ENCODE measurements at regions not wholly inside any gene's neighbourhood (a gene's known extent, or its start where the extent isn't known, plus 50 kb on each side); places are given as distances from the start of the nearest gene placed in this dataset.

- DNase-seq, result no peak
Measured at GRCh38 chr12:62078020-62078419, 182.2 kb upstream of the USP15 start.

- DNase-seq, result no peak
Measured at GRCh38 chr12:62082448-62082847, 177.8 kb upstream of the USP15 start.

- no peak for DNase-seq
Measured at GRCh38 chr12:62098132-62098531, 162.1 kb upstream of the USP15 start.

GRCh38 chr12:62103748-62104147 lies 156.5 kb upstream of the USP15 start:
- DNase-seq, result no peak

- no peak for DNase-seq
Measured at GRCh38 chr12:62106547-62107185, 153.5 kb upstream of the USP15 start.

GRCh38 chr12:62113366-62114011 lies 146.7 kb upstream of the USP15 start:
- DNase-seq, result no peak

GRCh38 chr12:62116986-62117385 lies 143.2 kb upstream of the USP15 start:
- DNase-seq, result no peak

- peak; percentile 40 for DNase-seq
Measured at GRCh38 chr12:62123721-62124203, 136.4 kb upstream of the USP15 start.

GRCh38 chr12:62127516-62127915 lies 132.7 kb upstream of the USP15 start:
- no peak for DNase-seq

- DNase-seq, result no peak
Measured at GRCh38 chr12:62128175-62128975, 131.8 kb upstream of the USP15 start.

GRCh38 chr12:62129291-62129690 lies 130.9 kb upstream of the USP15 start:
- no peak for DNase-seq

- DNase-seq, result no peak
Measured at GRCh38 chr12:62130402-62130801, 129.8 kb upstream of the USP15 start.

- no peak for DNase-seq
Measured at GRCh38 chr12:62130834-62131552, 129.2 kb upstream of the USP15 start.

- DNase-seq, result no peak
Measured at GRCh38 chr12:62133440-62133839, 126.8 kb upstream of the USP15 start.

- peak; percentile 1 for DNase-seq
Measured at GRCh38 chr12:62135553-62136200, 124.5 kb upstream of the USP15 start.

- no peak for DNase-seq
Measured at GRCh38 chr12:62136496-62136895, 123.7 kb upstream of the USP15 start.

GRCh38 chr12:62138527-62138926 lies 121.7 kb upstream of the USP15 start:
- no peak for DNase-seq

- DNase-seq, result no peak
Measured at GRCh38 chr12:62146318-62146717, 113.9 kb upstream of the USP15 start.

GRCh38 chr12:62158013-62158412 lies 102.2 kb upstream of the USP15 start:
- no peak for DNase-seq

- DNase-seq, result no peak
Measured at GRCh38 chr12:62158461-62159360, 101.5 kb upstream of the USP15 start.

- DNase-seq, result no peak
Measured at GRCh38 chr12:62162214-62162613, 98.0 kb upstream of the USP15 start.

- DNase-seq, result no peak
Measured at GRCh38 chr12:62163368-62163767, 96.8 kb upstream of the USP15 start.
